ENCODE measurements at regions not wholly inside any gene's neighbourhood (a gene's known extent, or its start where the extent isn't known, plus 50 kb on each side); places are given as distances from the start of the nearest gene placed in this dataset.

- WGBS, 2 donors = 93 to 100% methylated on average over 2 of the region's 2 CpGs
- no peak for DNase-seq (ENCODE audit: low spot score in 2 of 2)
- H3K4me1 ChIP-seq = peaks cover 0 to 5% (median 0%) of the 10 kb centered on the region in 4 donors
- no peaks in the 10 kb centered on the region for H3K36me3 ChIP-seq
- TF ChIP-seq POLR2A (IDR thresholded peaks at IDR 0.05) = no peak
- TF ChIP-seq CTCF (IDR thresholded peaks at IDR 0.05) = no peak
- no peak for TF ChIP-seq EP300 (IDR thresholded peaks at IDR 0.05)
- no peak overlapping the region for H3K4me3 ChIP-seq
- H3K9me3 ChIP-seq = no peaks in the 10 kb centered on the region
- H3K27me3 ChIP-seq = no peaks in the 10 kb centered on the region
- no peak overlapping the region for H3K27ac ChIP-seq
Measured at GRCh38 chr2:12331698-12332097, 385.0 kb upstream of the TRIB2 start.

- WGBS, 2 donors = 67 to 83% methylated on average over 2 of the region's 2 CpGs
- H3K27ac ChIP-seq = no peak overlapping the region
- no peak for TF ChIP-seq CTCF (IDR thresholded peaks at IDR 0.05)
- TF ChIP-seq EP300 (IDR thresholded peaks at IDR 0.05) = no peak
- no peak for TF ChIP-seq POLR2A (IDR thresholded peaks at IDR 0.05)
- no peaks in the 10 kb centered on the region for H3K9me3 ChIP-seq
- DNase-seq (ENCODE audit: low spot score in 2 of 2) = no peak
- peaks cover 0 to 5% (median 0%) of the 10 kb centered on the region in 4 donors for H3K4me1 ChIP-seq
- no peak overlapping the region for H3K4me3 ChIP-seq
- no peaks in the 10 kb centered on the region for H3K36me3 ChIP-seq
- H3K27me3 ChIP-seq = no peaks in the 10 kb centered on the region
Measured at GRCh38 chr2:12333293-12333692, 383.4 kb upstream of the TRIB2 start.

- WGBS, 2 donors = 60 to 68% methylated on average over 11 of the region's 11 CpGs
- no peak for DNase-seq (ENCODE audit: low spot score in 2 of 2)
- no peaks in the 10 kb centered on the region for H3K27me3 ChIP-seq
- H3K4me1 ChIP-seq = peaks cover 0 to 5% (median 0%) of the 10 kb centered on the region in 4 donors
- no peak overlapping the region for H3K27ac ChIP-seq
- H3K4me3 ChIP-seq = no peak overlapping the region
- no peaks in the 10 kb centered on the region for H3K9me3 ChIP-seq
- H3K36me3 ChIP-seq = no peaks in the 10 kb centered on the region
- TF ChIP-seq POLR2A (IDR thresholded peaks at IDR 0.05) (no peak), EP300 (IDR thresholded peaks at IDR 0.05) (no peak), CTCF (IDR thresholded peaks at IDR 0.05) (no peak)
Measured at GRCh38 chr2:12334412-12334966, 382.2 kb upstream of the TRIB2 start.

GRCh38 chr2:12335131-12335530, 381.6 kb upstream of the TRIB2 start:
- Histone ChIP-seq H3K27ac (no peak overlapping the region), H3K4me1 (peaks cover 0 to 5% (median 0%) of the 10 kb centered on the region in 4 donors)
- TF ChIP-seq EP300 (IDR thresholded peaks at IDR 0.05) (no peak), CTCF (IDR thresholded peaks at IDR 0.05) (no peak)

GRCh38 chr2:12335995-12336394, 380.7 kb upstream of the TRIB2 start:
- H3K4me1 ChIP-seq = peaks cover 0 to 5% (median 0%) of the 10 kb centered on the region in 4 donors
- H3K36me3 ChIP-seq = no peaks in the 10 kb centered on the region
- no peak overlapping the region for H3K27ac ChIP-seq
- TF ChIP-seq CTCF (IDR thresholded peaks at IDR 0.05) (no peak), POLR2A (IDR thresholded peaks at IDR 0.05) (no peak), EP300 (IDR thresholded peaks at IDR 0.05) (no peak)
- H3K4me3 ChIP-seq = no peak overlapping the region
- WGBS, 2 donors = 94 to 95% methylated on average over 2 of the region's 2 CpGs
- no peaks in the 10 kb centered on the region for H3K9me3 ChIP-seq
- DNase-seq (ENCODE audit: low spot score in 2 of 2) = no peak
- H3K27me3 ChIP-seq = no peaks in the 10 kb centered on the region

More at GRCh38 chr2:12335131-12335530, 381.6 kb upstream of the TRIB2 start:
- H3K27me3 ChIP-seq = no peaks in the 10 kb centered on the region
- DNase-seq (ENCODE audit: low spot score in 2 of 2) = peak in 1 of 2 donors; percentile 15
- no peaks in the 10 kb centered on the region for H3K9me3 ChIP-seq
- no peak overlapping the region for H3K4me3 ChIP-seq
- 53 to 58% methylated on average over 6 of the region's 6 CpGs for WGBS, 2 donors
- no peaks in the 10 kb centered on the region for H3K36me3 ChIP-seq

Data from tibial nerve (tissue), 4 donors.